ENCODE measurements at regions not wholly inside any gene's neighbourhood (a gene's known extent, or its start where the extent isn't known, plus 50 kb on each side); places are given as distances from the start of the nearest gene placed in this dataset.
"Not testable (repeated sequence)": the region's sequence is repeated elsewhere in the genome, so short reads cannot be mapped to it uniquely, and the experiment has no call there.

GRCh38 chr14:76701436-76701835 lies 59.8 kb upstream of the VASH1 start:
- Histone ChIP-seq H3K9ac (no peak overlapping the region), H3K27ac (no peak overlapping the region), H3K27me3 (no peaks in the 10 kb centered on the region), H3K9me3 (replicated peaks in 1 of 11) (0 out of 22 replicates have a peak, but pooled peaks cover 0 to 3% (median 0%) of the 10 kb centered on the region in 11 experiments), H3K4me3 (no peak overlapping the region), H3K36me3 (no peaks in the 10 kb centered on the region), H3K4me1 (peaks cover 0 to 8% (median 0%) of the 10 kb centered on the region in 10 experiments; a peak in 1 of 20 replicates), H3K4me2 (no peak overlapping the region), H4K20me1 (no peaks in the 10 kb centered on the region)
- no peak for TF ChIP-seq Cebpa-rat (IDR thresholded peaks at IDR 0.05)

GRCh38 chr14:76701981-76702380 lies 59.3 kb upstream of the VASH1 start:
- Histone ChIP-seq H4K20me1 (no peaks in the 10 kb centered on the region), H3K9me3 (replicated peaks in 1 of 11) (peaks cover 0 to 4% (median 0%) of the 10 kb centered on the region in 11 experiments; a peak in 1 of 22 replicates), H3K27ac (no peak overlapping the region), H3K9ac (no peak overlapping the region), H3K4me2 (no peak overlapping the region), H3K36me3 (no peaks in the 10 kb centered on the region), H3K4me3 (no peak overlapping the region), H3K4me1 (peaks cover 0 to 8% (median 0%) of the 10 kb centered on the region in 10 experiments; a peak in 1 of 20 replicates), H3K27me3 (no peaks in the 10 kb centered on the region)
- TF ChIP-seq Cebpa-rat (IDR thresholded peaks at IDR 0.05), result no peak

- Histone ChIP-seq H3K4me2 (no peak overlapping the region), H3K4me3 (no peak overlapping the region), H3K27me3 (no peaks in the 10 kb centered on the region), H3K9ac (no peak overlapping the region), H3K36me3 (no peaks in the 10 kb centered on the region), H3K9me3 (replicated peaks in 1 of 11) (peaks cover 0 to 4% (median 0%) of the 10 kb centered on the region in 11 experiments; a peak in 1 of 22 replicates), H3K27ac (no peak overlapping the region), H3K4me1 (no peaks in the 10 kb centered on the region), H4K20me1 (no peaks in the 10 kb centered on the region)
- no peak for TF ChIP-seq Cebpa-rat (IDR thresholded peaks at IDR 0.05)
Observed at GRCh38 chr14:76705214-76705613, 56.1 kb upstream of the VASH1 start.

DNA sequence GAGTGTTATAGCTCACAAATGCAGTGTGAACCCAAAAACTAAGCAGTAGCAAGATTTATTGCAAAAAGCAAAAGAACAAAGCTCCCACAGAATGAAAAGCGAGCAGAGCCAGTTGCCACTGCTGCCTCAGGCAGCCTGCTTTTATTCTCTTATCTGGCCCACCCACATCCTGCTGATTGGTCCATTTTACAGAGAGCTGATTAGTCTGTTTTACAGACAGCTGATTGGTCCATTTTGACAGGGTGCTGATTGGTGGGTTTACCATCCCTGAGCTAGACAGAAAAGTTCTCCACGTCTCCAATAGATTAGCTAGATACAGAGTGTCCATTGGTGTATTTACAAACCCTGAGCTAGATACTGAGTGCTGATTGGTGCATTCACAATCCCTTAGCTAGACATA lies 55.1 kb upstream of the VASH1 start:
- not testable (repeated sequence) for H3K4me1 ChIP-seq; H3K9ac ChIP-seq; H3K27me3 ChIP-seq; H3K4me2 ChIP-seq; H3K27ac ChIP-seq; H3K4me3 ChIP-seq; H4K20me1 ChIP-seq; H3K9me3 ChIP-seq (replicated peaks in 1 of 11); H3K36me3 ChIP-seq

DNA sequence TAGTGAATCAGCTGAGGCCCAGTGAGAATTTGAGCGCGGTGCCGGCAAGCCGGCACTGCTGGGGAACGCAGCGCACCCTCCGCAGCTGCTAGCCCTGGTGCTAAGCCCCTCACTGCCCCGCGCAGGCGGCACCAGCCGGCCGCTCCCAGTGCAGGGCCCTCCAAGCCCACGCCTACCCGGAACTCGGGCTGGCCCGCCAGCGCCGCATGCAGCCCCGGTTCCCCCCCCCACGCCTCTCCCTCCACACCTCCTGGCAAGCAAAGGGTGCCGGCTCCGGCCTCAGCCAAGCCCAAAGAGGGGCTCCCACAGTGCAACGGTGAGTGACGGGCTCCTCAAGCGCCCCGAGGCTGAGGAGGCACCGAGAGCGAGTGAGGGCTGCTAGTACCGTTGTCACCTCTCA lies 54.5 kb upstream of the VASH1 start:
- H3K4me3 ChIP-seq, result no peak overlapping the region
- TF ChIP-seq Cebpa-rat (IDR thresholded peaks at IDR 0.05), result no peak

GRCh38 chr14:76708028-76708427 lies 53.2 kb upstream of the VASH1 start:
- H3K4me2 ChIP-seq, result no peak overlapping the region
- H3K27me3 ChIP-seq, result no peaks in the 10 kb centered on the region
- peaks cover 0 to 4% (median 0%) of the 10 kb centered on the region in 11 experiments; a peak in 1 of 22 replicates for H3K9me3 ChIP-seq (replicated peaks in 1 of 11)
- no peaks in the 10 kb centered on the region for H4K20me1 ChIP-seq
- no peak overlapping the region for H3K27ac ChIP-seq
- no peak overlapping the region for H3K4me3 ChIP-seq
- H3K9ac ChIP-seq, result no peak overlapping the region
- H3K4me1 ChIP-seq, result no peaks in the 10 kb centered on the region
- H3K36me3 ChIP-seq, result no peaks in the 10 kb centered on the region
- no peak for TF ChIP-seq Cebpa-rat (IDR thresholded peaks at IDR 0.05)

More for the DNA sequence above, 54.5 kb upstream of the VASH1 start:
- Histone ChIP-seq H3K36me3 (no peaks in the 10 kb centered on the region), H3K27me3 (no peaks in the 10 kb centered on the region), H3K4me2 (no peak overlapping the region), H3K9me3 (replicated peaks in 1 of 11) (peaks cover 0 to 4% (median 0%) of the 10 kb centered on the region in 11 experiments; a peak in 1 of 22 replicates), H3K27ac (no peak overlapping the region), H3K9ac (no peak overlapping the region), H4K20me1 (no peaks in the 10 kb centered on the region), H3K4me1 (no peaks in the 10 kb centered on the region)

GRCh38 chr14:76708771-76709170 lies 52.5 kb upstream of the VASH1 start:
- H3K4me1 ChIP-seq, result peaks cover 0 to 3% (median 0%) of the 10 kb centered on the region in 10 experiments; a peak in 2 of 20 replicates
- no peaks in the 10 kb centered on the region for H3K36me3 ChIP-seq
- peaks cover 0 to 4% (median 0%) of the 10 kb centered on the region in 11 experiments; a peak in 1 of 22 replicates for H3K9me3 ChIP-seq (replicated peaks in 1 of 11)
- no peaks in the 10 kb centered on the region for H4K20me1 ChIP-seq
- H3K4me3 ChIP-seq, result no peak overlapping the region
- no peak overlapping the region for H3K9ac ChIP-seq
- no peaks in the 10 kb centered on the region for H3K27me3 ChIP-seq
- no peak overlapping the region for H3K27ac ChIP-seq
- TF ChIP-seq Cebpa-rat (IDR thresholded peaks at IDR 0.05), result no peak
- no peak overlapping the region for H3K4me2 ChIP-seq

- H3K4me2 ChIP-seq, result no peak overlapping the region
- H3K4me1 ChIP-seq, result peaks cover under 1 to 9% (median 3%) of the 10 kb centered on the region in 10 experiments; a peak in 19 of 20 replicates
- no peak overlapping the region for H3K4me3 ChIP-seq
- no peaks in the 10 kb centered on the region for H4K20me1 ChIP-seq
- H3K27me3 ChIP-seq, result no peaks in the 10 kb centered on the region
- H3K9me3 ChIP-seq (replicated peaks in 1 of 11), result peaks cover 0 to 4% (median 0%) of the 10 kb centered on the region in 11 experiments; a peak in 1 of 22 replicates
- no peak for TF ChIP-seq Cebpa-rat (IDR thresholded peaks at IDR 0.05)
- H3K27ac ChIP-seq, result no peak overlapping the region
- no peak overlapping the region for H3K9ac ChIP-seq
- no peaks in the 10 kb centered on the region for H3K36me3 ChIP-seq
Observed at GRCh38 chr14:76710056-76711010, 50.9 kb upstream of the VASH1 start.

Measured in BLaER1 treated with 17β-estradiol and CSF1 and Interleukin-3, amounts not matched to agents 10 nM and 100 nM (cell line).